ENCODE measurements at regions not wholly inside any gene's neighbourhood (a gene's known extent, or its start where the extent isn't known, plus 50 kb on each side); places are given as distances from the start of the nearest gene placed in this dataset.
A peak's percentile ranks its signal among the peaks of the same experiment; 100 is the strongest.

GRCh38 chr12:97159377-97159776, 252.3 kb downstream of the NEDD1 start:
- ChIA-PET POLR2A (no interaction called here), CTCF (ENCODE audit: low intra/inter-chr PET ratio, low total read pairs) (no interaction called here)
- no peaks in the 10 kb centered on the region for H3K36me3 ChIP-seq (replicated peaks in 1 of 2; ENCODE audit: control insufficient read depth in 1 of 2, insufficient read depth in 2 of 2, low read length in 2 of 2)
- peak; percentile 61 for FAIRE-seq
- intact Hi-C loops (cut with micrococcal nuclease; ENCODE audit: unreplicated experiment) (no loop called here), in situ Hi-C loops (cut with HindIII; ENCODE audit: extremely low pct_ligation_motif_present, low pct_unique_long_range_greater_than_20kb) (no loop called here)
- no peaks in the 10 kb centered on the region for H3K9me3 ChIP-seq (ENCODE audit: low read length)
- H3K4me1 ChIP-seq (ENCODE audit: insufficient read depth, low read length), result peaks cover 26% of the 10 kb centered on the region
- H3K4me2 ChIP-seq (ENCODE audit: low read depth, low read length), result peak overlapping the region; percentile 54
- no peak overlapping the region for H3K27ac ChIP-seq (ENCODE audit: extremely low read length, insufficient read depth, low read length)
- no peak overlapping the region for H3K4me3 ChIP-seq (replicated peaks in 1 of 3; ENCODE audit: insufficient read depth in 1 of 3, low read depth in 2 of 3, low read length in 3 of 3)
- WGBS (ENCODE audit: low lambda C conversion rate), result 3% methylated on average over 5 of the region's 5 CpGs
- H3K9ac ChIP-seq (ENCODE audit: insufficient read depth, low read depth, low read length), result no peak overlapping the region
- no peaks in the 10 kb centered on the region for H3K79me2 ChIP-seq (ENCODE audit: insufficient read depth, low read length)
- ATAC-seq, result peak; percentile 93
- DNase-seq (ENCODE audit: low spot score), result peak; percentile 59
- no peaks in the 10 kb centered on the region for H4K20me1 ChIP-seq (ENCODE audit: insufficient read depth, low read length)
- no peak overlapping the region for H2AFZ ChIP-seq (ENCODE audit: low read length)
- no TSS peak for BruUV-seq (replicated peaks)
- no peaks in the 10 kb centered on the region for H3K27me3 ChIP-seq (ENCODE audit: control insufficient read depth in 1 of 2, insufficient read depth in 2 of 2, low read length in 2 of 2)
- TF ChIP-seq REXO4 (CRISPR knock-in tag; IDR thresholded peaks at IDR 0.05; ENCODE audit: borderline replicate concordance) (no peak), HNF4A (CRISPR knock-in tag; IDR thresholded peaks at IDR 0.05) (peak; percentile 72), MEIS1 (CRISPR knock-in tag; IDR thresholded peaks at IDR 0.05; ENCODE audit: borderline replicate concordance) (peak; percentile 88; the same call in 1 of the 2 replicates), FOXP4 (CRISPR knock-in tag; IDR thresholded peaks at IDR 0.05) (peak; percentile 81), TIGD3 (CRISPR knock-in tag; IDR thresholded peaks at IDR 0.05; ENCODE audit: borderline replicate concordance) (no peak), ZMYM4 (CRISPR knock-in tag; IDR thresholded peaks at IDR 0.05) (peak; percentile 71), ZNF326 (CRISPR knock-in tag; IDR thresholded peaks at IDR 0.05; ENCODE audit: borderline replicate concordance) (no peak), ZNF777 (CRISPR knock-in tag; IDR thresholded peaks at IDR 0.05) (no peak), NCOA2 (CRISPR knock-in tag; IDR thresholded peaks at IDR 0.05) (peak; percentile 64), PBX2 (CRISPR knock-in tag; IDR thresholded peaks at IDR 0.05) (peak; percentile 48; the same call in 1 of the 2 replicates), FOXA1 (IDR thresholded peaks at IDR 0.05) (no peak), FOXA1 (CRISPR knock-in tag; IDR thresholded peaks at IDR 0.05) (0 out of 2 replicates have a peak, but pooled peaks have one; percentile 15), MAFK (conservative IDR thresholded peaks at IDR 0.05 in 1 of 2, IDR thresholded peaks at IDR 0.05 in 1 of 2; ENCODE audit: low read length in 2 of 2) (no peak), ADNP (CRISPR knock-in tag; IDR thresholded peaks at IDR 0.05) (no peak), ZNF20 (CRISPR knock-in tag; IDR thresholded peaks at IDR 0.05) (no peak), HMG20A (CRISPR knock-in tag; IDR thresholded peaks at IDR 0.05; ENCODE audit: borderline replicate concordance) (peak; percentile 35; the same call in 1 of the 2 replicates), MTF2 (CRISPR knock-in tag; IDR thresholded peaks at IDR 0.05; ENCODE audit: borderline replicate concordance) (no peak), NPAS2 (CRISPR knock-in tag; IDR thresholded peaks at IDR 0.05; ENCODE audit: borderline replicate concordance) (no peak), ATF4 (CRISPR knock-in tag; IDR thresholded peaks at IDR 0.05) (no peak), ZNF230 (CRISPR knock-in tag; IDR thresholded peaks at IDR 0.05) (no peak), RFXANK (CRISPR knock-in tag; IDR thresholded peaks at IDR 0.05) (no peak), ZNF234 (CRISPR knock-in tag; conservative IDR thresholded peaks at IDR 0.05) (no peak), DRAP1 (CRISPR knock-in tag; IDR thresholded peaks at IDR 0.05) (no peak)
